Gastrocnemius medialis (tissue), 4 donors: ENCODE measurements at regions not wholly inside any gene's neighbourhood (a gene's known extent, or its start where the extent isn't known, plus 50 kb on each side); places are given as distances from the start of the nearest gene placed in this dataset.
"Not testable (repeated sequence)": the region's sequence is repeated elsewhere in the genome, so short reads cannot be mapped to it uniquely, and the experiment has no call there.

ENCODE experiments used
- CTCF ChIP-seq, 5 experiments: fragments of 450-650 bp in 3 of 5; fragments of 200-600 bp in 2 of 5; sonication (generic) in 2 of 5; IDR thresholded peaks in 4 of 5; conservative IDR thresholded peaks in 1 of 5; 1 replicate in 4 of 5; 2 replicates in 1 of 5; pipeline ENCODE4 v1.5.1; 2016 to 2019; ENCODE audit warnings: antibody characterized with exemption in 5 of 5, mild to moderate bottlenecking in 3 of 5, moderate library complexity in 3 of 5
- POLR2A ChIP-seq, 2 donors: fragments of 450-650 bp; IDR thresholded peaks; one replicate each; pipeline ENCODE4 v1.6.1; 2017; ENCODE audit warnings: antibody characterized with exemption in 2 of 2, mild to moderate bottlenecking in 2 of 2, moderate library complexity in 2 of 2

- TF ChIP-seq CTCF (IDR thresholded peaks at IDR 0.05 in 4 of 5, conservative IDR thresholded peaks at IDR 0.05 in 1 of 5); POLR2A (IDR thresholded peaks at IDR 0.05): not testable (repeated sequence)
These were observed 151.3 kb upstream of the TGFBR2 start for GRCh38 chr3:30455112-30455511.
